IPS DF 6.9 (cell line): ENCODE measurements at regions not wholly inside any gene's neighbourhood (a gene's known extent, or its start where the extent isn't known, plus 50 kb on each side); places are given as distances from the start of the nearest gene placed in this dataset.

Experiments
- DNase-seq: peaks from one replicate; pipeline ENCODE4 v3.0.0-alpha.2; 2013; ENCODE audit warnings: low read depth, low spot score
- H3K27ac ChIP-seq: one replicate; pipeline ENCODE4 v1.5.1; 2013; ENCODE audit warnings: low read length, control low read depth
- H3K27me3 ChIP-seq: 2 replicates; pipeline ENCODE4 v1.6.1; 2013; ENCODE audit warnings: mild to moderate bottlenecking, low read length; ENCODE audit not compliant: control insufficient read depth, insufficient read depth
- H3K36me3 ChIP-seq: 2 replicates; pipeline ENCODE4 v1.6.1; 2013; ENCODE audit warnings: low read length; ENCODE audit not compliant: control insufficient read depth, insufficient read depth
- H3K4me1 ChIP-seq: 2 replicates; pipeline ENCODE4 v1.6.1; 2013; ENCODE audit warnings: low read length; ENCODE audit not compliant: control insufficient read depth, insufficient read depth
- H3K4me3 ChIP-seq: 2 replicates; pipeline ENCODE4 v1.5.1; 2013; ENCODE audit warnings: mild to moderate bottlenecking, low read length
- H3K9me3 ChIP-seq: 2 replicates; pipeline ENCODE4 v1.6.1; 2013; ENCODE audit warnings: low read length, inconsistent platforms; ENCODE audit not compliant: control insufficient read depth, insufficient read depth
- WGBS: extraction: QIAGEN DNeasy Blood & Tissue Kit; methylation state at CpG from one replicate; pipeline ENCODE4 v1.1.7; 2013; ENCODE audit warnings: mixed read lengths, missing lambda C conversion rate; ENCODE audit not compliant: insufficient read length, insufficient coverage; 5-methylcytosine and 5-hydroxymethylcytosine counted together

GRCh38 chr6:54629131-54629530 is 217.4 kb upstream of the FAM83B start:
- no peaks in the 10 kb centered on the region for H3K27me3 ChIP-seq
- H3K36me3 ChIP-seq = no peaks in the 10 kb centered on the region
- WGBS = no CpG with 5 or more reads among the region's 1 CpG
- DNase-seq = no peak
- no peak overlapping the region for H3K27ac ChIP-seq
- H3K4me1 ChIP-seq = no peaks in the 10 kb centered on the region
- no peak overlapping the region for H3K4me3 ChIP-seq
- no peaks in the 10 kb centered on the region for H3K9me3 ChIP-seq

GRCh38 chr6:54632984-54633565 is 213.5 kb upstream of the FAM83B start:
- no peaks in the 10 kb centered on the region for H3K9me3 ChIP-seq
- no peaks in the 10 kb centered on the region for H3K36me3 ChIP-seq
- H3K4me1 ChIP-seq = no peaks in the 10 kb centered on the region
- H3K27me3 ChIP-seq = no peaks in the 10 kb centered on the region
- no peak overlapping the region for H3K4me3 ChIP-seq
- WGBS = no CpG with 5 or more reads among the region's 2 CpGs
- H3K27ac ChIP-seq = no peak overlapping the region
- DNase-seq = no peak

- DNase-seq = no peak
- H3K27me3 ChIP-seq = no peaks in the 10 kb centered on the region
- no peaks in the 10 kb centered on the region for H3K9me3 ChIP-seq
- no peak overlapping the region for H3K4me3 ChIP-seq
- no peaks in the 10 kb centered on the region for H3K4me1 ChIP-seq
- no CpG with 5 or more reads among the region's 4 CpGs for WGBS
- H3K27ac ChIP-seq = no peak overlapping the region
- no peaks in the 10 kb centered on the region for H3K36me3 ChIP-seq
Measured at GRCh38 chr6:54633601-54634000, 213.0 kb upstream of the FAM83B start.

GRCh38 chr6:54640911-54641310 is 205.7 kb upstream of the FAM83B start:
- no peak for DNase-seq
- Histone ChIP-seq H3K27ac (no peak overlapping the region), H3K9me3 (no peaks in the 10 kb centered on the region), H3K27me3 (no peaks in the 10 kb centered on the region), H3K36me3 (no peaks in the 10 kb centered on the region), H3K4me1 (no peaks in the 10 kb centered on the region), H3K4me3 (no peak overlapping the region)
- WGBS = no CpG with 5 or more reads among the region's 1 CpG

- DNase-seq = no peak
- Histone ChIP-seq H3K36me3 (no peaks in the 10 kb centered on the region), H3K27me3 (no peaks in the 10 kb centered on the region), H3K4me3 (no peak overlapping the region), H3K9me3 (no peaks in the 10 kb centered on the region), H3K4me1 (no peaks in the 10 kb centered on the region), H3K27ac (no peak overlapping the region)
- WGBS = no CpG with 5 or more reads among the region's 4 CpGs
Measured at GRCh38 chr6:54646069-54646950, 200.3 kb upstream of the FAM83B start.

- no peaks in the 10 kb centered on the region for H3K36me3 ChIP-seq
- H3K27me3 ChIP-seq = no peaks in the 10 kb centered on the region
- no peaks in the 10 kb centered on the region for H3K4me1 ChIP-seq
- no peaks in the 10 kb centered on the region for H3K9me3 ChIP-seq
- no peak for DNase-seq
- no peak overlapping the region for H3K4me3 ChIP-seq
- WGBS = no CpG with 5 or more reads among the region's 8 CpGs
- H3K27ac ChIP-seq = no peak overlapping the region
Measured at GRCh38 chr6:54646951-54647664, 199.5 kb upstream of the FAM83B start.

- H3K27me3 ChIP-seq = no peaks in the 10 kb centered on the region
- no peak overlapping the region for H3K4me3 ChIP-seq
- no peaks in the 10 kb centered on the region for H3K36me3 ChIP-seq
- H3K27ac ChIP-seq = no peak overlapping the region
- DNase-seq = no peak
- H3K4me1 ChIP-seq = no peaks in the 10 kb centered on the region
- no peaks in the 10 kb centered on the region for H3K9me3 ChIP-seq
Measured at GRCh38 chr6:54654381-54654780, 192.2 kb upstream of the FAM83B start.

GRCh38 chr6:54655162-54655561 is 191.4 kb upstream of the FAM83B start:
- no peaks in the 10 kb centered on the region for H3K36me3 ChIP-seq
- H3K27ac ChIP-seq = no peak overlapping the region
- no peaks in the 10 kb centered on the region for H3K27me3 ChIP-seq
- no peak overlapping the region for H3K4me3 ChIP-seq
- no CpG with 5 or more reads among the region's 1 CpG for WGBS
- no peaks in the 10 kb centered on the region for H3K9me3 ChIP-seq
- DNase-seq = no peak
- no peaks in the 10 kb centered on the region for H3K4me1 ChIP-seq

GRCh38 chr6:54665278-54665677 is 181.3 kb upstream of the FAM83B start:
- no peak overlapping the region for H3K27ac ChIP-seq
- no peaks in the 10 kb centered on the region; the same call in 1 of the 2 replicates for H3K4me1 ChIP-seq
- no peak overlapping the region for H3K4me3 ChIP-seq
- H3K36me3 ChIP-seq = no peaks in the 10 kb centered on the region
- H3K27me3 ChIP-seq = no peaks in the 10 kb centered on the region
- DNase-seq = no peak
- H3K9me3 ChIP-seq = peaks cover 4% of the 10 kb centered on the region

- no CpG with 5 or more reads among the region's 2 CpGs for WGBS
- H3K27ac ChIP-seq = no peak overlapping the region
- no peak overlapping the region for H3K4me3 ChIP-seq
- no peaks in the 10 kb centered on the region for H3K4me1 ChIP-seq
- H3K27me3 ChIP-seq = peaks cover 2% of the 10 kb centered on the region; the same call in 1 of the 2 replicates
- H3K36me3 ChIP-seq = no peaks in the 10 kb centered on the region
- DNase-seq = no peak
- H3K9me3 ChIP-seq = no peaks in the 10 kb centered on the region
Measured at GRCh38 chr6:54680531-54680930, 166.0 kb upstream of the FAM83B start.
